PC-3 (cell line): ENCODE measurements at regions not wholly inside any gene's neighbourhood (a gene's known extent, or its start where the extent isn't known, plus 50 kb on each side); places are given as distances from the start of the nearest gene placed in this dataset.

Source experiments
- ATAC-seq: fragments of 200-7000 bp; cut with Tn5 transposase; 2 replicates; pipeline ENCODE4 v1.9.1; 2020; ENCODE audit warnings: mild to moderate bottlenecking, moderate library complexity
- BruUV-seq: library from RNA; stranded (reverse); fragments of 400-500 nt; replicated peaks from 2 replicates; lab custom pipeline; 2021; lab: Mats Ljungman, UMichigan
- CTCF ChIA-PET: fragments of 300-600 bp; sonication (Branson Sonifier 250); formaldehyde crosslinking; loops from one replicate; lab custom pipeline; 2022; ENCODE audit warnings: antibody characterized with exemption; lab: Charles Lee
- POLR2A ChIA-PET: fragments of 300-600 bp; sonication (Branson Sonifier 250); formaldehyde crosslinking; loops from one replicate; lab custom pipeline; 2022; ENCODE audit warnings: antibody characterized with exemption; ENCODE audit not compliant: unreplicated experiment; lab: Charles Lee
- DNase-seq: peaks from one replicate; pipeline ENCODE4 v3.0.0-alpha.2; 2015
- H2AFZ ChIP-seq: fragments of 300-600 bp; sonication (generic); 2 replicates; pipeline ENCODE4 v1.6.0; 2016; ENCODE audit warnings: antibody characterized with exemption, low read length
- H3F3A ChIP-seq: fragments of 300-600 bp; sonication (generic); one replicate; pipeline ENCODE4 v1.6.0; 2017; ENCODE audit warnings: antibody characterized with exemption, low read length, control low read depth, mild to moderate bottlenecking; ENCODE audit not compliant: unreplicated experiment
- H3K27ac ChIP-seq: fragments of 300-600 bp; sonication (generic); 2 replicates; pipeline ENCODE4 v1.5.1; 2016; ENCODE audit warnings: mild to moderate bottlenecking, low read length
- H3K27me3 ChIP-seq: fragments of 300-600 bp; sonication (generic); 2 replicates; pipeline ENCODE4 v1.6.1; 2016; ENCODE audit warnings: low read length, mixed read lengths
- H3K36me3 ChIP-seq: fragments of 300-600 bp; sonication (generic); 2 replicates; pipeline ENCODE4 v1.6.1; 2016; ENCODE audit warnings: low read depth, mixed run types, low read length, mixed read lengths
- H3K4me1 ChIP-seq: fragments of 300-600 bp; sonication (generic); 2 replicates; pipeline ENCODE4 v1.5.1; 2016; ENCODE audit warnings: low read length; ENCODE audit not compliant: insufficient read depth
- H3K4me2 ChIP-seq: fragments of 300-600 bp; sonication (generic); 2 replicates; pipeline ENCODE4 v1.6.0; 2016; ENCODE audit warnings: low read length
- H3K4me3 ChIP-seq: fragments of 300-600 bp; sonication (generic); 2 replicates; pipeline ENCODE4 v1.5.1; 2016; ENCODE audit warnings: mild to moderate bottlenecking, low read length, mixed read lengths
- H3K79me2 ChIP-seq: fragments of 300-600 bp; sonication (generic); 2 replicates; pipeline ENCODE4 v1.6.1; 2017; ENCODE audit warnings: low read length, mixed read lengths
- H3K9ac ChIP-seq: fragments of 300-600 bp; sonication (generic); 2 replicates; pipeline ENCODE4 v1.6.0; 2016; ENCODE audit warnings: mild to moderate bottlenecking, low read length
- H3K9me2 ChIP-seq: fragments of 300-600 bp; sonication (generic); replicated peaks from 2 replicates; pipeline ENCODE4 v1.6.1; 2016; ENCODE audit warnings: mixed run types, low read length, mixed read lengths
- H3K9me3 ChIP-seq: fragments of 300-600 bp; sonication (generic); 2 replicates; pipeline ENCODE4 v1.6.1; 2016; ENCODE audit warnings: low read length, mixed read lengths
- H4K20me1 ChIP-seq: fragments of 300-600 bp; sonication (generic); 2 replicates; pipeline ENCODE4 v1.6.1; 2016; ENCODE audit warnings: low read length, mixed read lengths
- EZH2 ChIP-seq: fragments of 300-600 bp; sonication (generic); IDR thresholded peaks from one replicate; pipeline ENCODE4 v1.6.1; 2017; ENCODE audit warnings: antibody characterized with exemption, mild to moderate bottlenecking, low read length; ENCODE audit not compliant: unreplicated experiment
- EZH2phosphoT487 ChIP-seq: fragments of 300-600 bp; sonication (generic); IDR thresholded peaks from 2 replicates; pipeline ENCODE4 v1.6.1; 2018; ENCODE audit warnings: mild to moderate bottlenecking, antibody characterized with exemption, low read length, borderline replicate concordance
- intact Hi-C: fragments of 100-400 bp; cut with micrococcal nuclease; formaldehyde crosslinking; loops from 2 replicates; pipeline ENCODE4 v1.9.0; 2023
- TF ChIP-seq, protein P1 (sequence below): fragments of 300-600 bp; sonication (generic); conservative IDR thresholded peaks from 2 replicates; pipeline ENCODE4 v1.5.1; 2017; ENCODE audit warnings: antibody characterized with exemption, low read depth, mild to moderate bottlenecking, low read length

- Histone ChIP-seq H3F3A (no peaks in the 10 kb centered on the region), H3K4me1 (peaks cover 3% of the 10 kb centered on the region; the same call in 1 of the 2 replicates), H3K36me3 (0 out of 2 replicates have a peak, but pooled peaks cover 8% of the 10 kb centered on the region), H3K9ac (no peak overlapping the region), H3K79me2 (no peaks in the 10 kb centered on the region), H3K9me3 (peaks cover 4% of the 10 kb centered on the region; the same call in 1 of the 2 replicates), H3K4me3 (no peak overlapping the region), H3K4me2 (no peak overlapping the region), H2AFZ (no peak overlapping the region), H3K27me3 (no peaks in the 10 kb centered on the region), H3K27ac (no peak overlapping the region), H3K9me2 (no peaks in the 10 kb centered on the region), H4K20me1 (no peaks in the 10 kb centered on the region)
- BruUV-seq: no TSS peak
- ATAC-seq (no peak), DNase-seq (no peak)
- POLR2A ChIA-PET: no interaction called here
- intact Hi-C loops: no loop called here
- CTCF ChIA-PET: no interaction called here
- TF ChIP-seq EZH2phosphoT487 (no peak), EZH2 (no peak)
- TF ChIP-seq, protein P1, sequence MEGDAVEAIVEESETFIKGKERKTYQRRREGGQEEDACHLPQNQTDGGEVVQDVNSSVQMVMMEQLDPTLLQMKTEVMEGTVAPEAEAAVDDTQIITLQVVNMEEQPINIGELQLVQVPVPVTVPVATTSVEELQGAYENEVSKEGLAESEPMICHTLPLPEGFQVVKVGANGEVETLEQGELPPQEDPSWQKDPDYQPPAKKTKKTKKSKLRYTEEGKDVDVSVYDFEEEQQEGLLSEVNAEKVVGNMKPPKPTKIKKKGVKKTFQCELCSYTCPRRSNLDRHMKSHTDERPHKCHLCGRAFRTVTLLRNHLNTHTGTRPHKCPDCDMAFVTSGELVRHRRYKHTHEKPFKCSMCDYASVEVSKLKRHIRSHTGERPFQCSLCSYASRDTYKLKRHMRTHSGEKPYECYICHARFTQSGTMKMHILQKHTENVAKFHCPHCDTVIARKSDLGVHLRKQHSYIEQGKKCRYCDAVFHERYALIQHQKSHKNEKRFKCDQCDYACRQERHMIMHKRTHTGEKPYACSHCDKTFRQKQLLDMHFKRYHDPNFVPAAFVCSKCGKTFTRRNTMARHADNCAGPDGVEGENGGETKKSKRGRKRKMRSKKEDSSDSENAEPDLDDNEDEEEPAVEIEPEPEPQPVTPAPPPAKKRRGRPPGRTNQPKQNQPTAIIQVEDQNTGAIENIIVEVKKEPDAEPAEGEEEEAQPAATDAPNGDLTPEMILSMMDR: no peak
Observed at GRCh38 chr10:106327747-106328146, 836.8 kb downstream of the SORCS1 start.

GRCh38 chr10:106320876-106321275, 843.6 kb downstream of the SORCS1 start:
- ATAC-seq (no peak), DNase-seq (no peak)
- Histone ChIP-seq H3K27me3 (no peaks in the 10 kb centered on the region), H3K4me3 (no peak overlapping the region), H3K36me3 (no peaks in the 10 kb centered on the region), H2AFZ (no peak overlapping the region), H3K9me2 (no peaks in the 10 kb centered on the region), H3K27ac (no peak overlapping the region), H3K9ac (no peak overlapping the region), H3F3A (no peaks in the 10 kb centered on the region), H3K79me2 (no peaks in the 10 kb centered on the region), H3K4me1 (peaks cover 3% of the 10 kb centered on the region; the same call in 1 of the 2 replicates), H4K20me1 (no peaks in the 10 kb centered on the region), H3K9me3 (no peaks in the 10 kb centered on the region), H3K4me2 (no peak overlapping the region)
- POLR2A ChIA-PET: no interaction called here
- BruUV-seq: no TSS peak
- CTCF ChIA-PET: no interaction called here
- TF ChIP-seq EZH2 (no peak), EZH2phosphoT487 (no peak)
- TF ChIP-seq, protein P1: no peak
- intact Hi-C loops: no loop called here

- Histone ChIP-seq H3K9me2 (no peaks in the 10 kb centered on the region), H2AFZ (no peak overlapping the region), H3K27me3 (no peaks in the 10 kb centered on the region), H3K4me1 (peaks cover 3% of the 10 kb centered on the region; the same call in 1 of the 2 replicates), H3K9ac (no peak overlapping the region), H3K4me3 (no peak overlapping the region), H3K27ac (no peak overlapping the region), H3K4me2 (no peak overlapping the region), H3K9me3 (no peaks in the 10 kb centered on the region), H4K20me1 (no peaks in the 10 kb centered on the region), H3K79me2 (no peaks in the 10 kb centered on the region), H3F3A (no peaks in the 10 kb centered on the region), H3K36me3 (no peaks in the 10 kb centered on the region)
- ATAC-seq (no peak), DNase-seq (no peak)
- ChIA-PET POLR2A (no interaction called here), CTCF (no interaction called here)
- TF ChIP-seq EZH2phosphoT487: no peak
- TF ChIP-seq EZH2: no peak
- TF ChIP-seq, protein P1: no peak
- intact Hi-C loops: no loop called here
- no TSS peak for BruUV-seq
Observed at GRCh38 chr10:106320078-106320477, 844.4 kb downstream of the SORCS1 start.
